K562 (cell line): ENCODE measurements at regions not wholly inside any gene's neighbourhood (a gene's known extent, or its start where the extent isn't known, plus 50 kb on each side); places are given as distances from the start of the nearest gene placed in this dataset.

Experiments used
- ATAC-seq: fragments of 200-7000 bp; cut with Tn5 transposase; 3 replicates; pipeline ENCODE4 v1.9.1; 2020; ENCODE audit warnings: moderate library complexity
- BruUV-seq: library from RNA; stranded (reverse); fragments of 400-500 nt; replicated peaks from 2 replicates; lab custom pipeline; 2021; lab: Mats Ljungman, UMichigan
- CTCF ChIA-PET: fragments of 300-600 bp; formaldehyde crosslinking; extraction: SDS; loops from one replicate; lab custom pipeline; 2021; ENCODE audit warnings: low intra/inter-chr PET ratio; lab: Yijun Ruan, JAX
- POLR2A ChIA-PET: fragments of 300-600, 350-650 bp; sonication (Branson Sonifier 250); formaldehyde crosslinking; extraction: SDS; loops from one replicate; lab custom pipeline; 2021; ENCODE audit warnings: antibody characterized with exemption, inconsistent platforms; lab: Yijun Ruan, JAX
- DNase-seq, 4 experiments: peaks; one replicate each; pipeline versions ENCODE4 v3.0.0 to v3.0.0-alpha.2; 2011 to 2018; ENCODE audit warnings: low spot score in 3 of 4, mixed read lengths in 3 of 4; ENCODE audit errors: extremely low read depth in 1 of 4
- FAIRE-seq: peaks from 2 replicates; lab custom pipeline; 2011; peaks lifted over from hg19 to GRCh38; lab: Jason Lieb, UNC
- H2AFZ ChIP-seq: 2 replicates; pipeline ENCODE4 v1.6.0; 2011; ENCODE audit warnings: low read depth, low read length, control low read depth, inconsistent platforms
- H3K27ac ChIP-seq: fragments of 200-600 bp; 3 replicates; pipeline ENCODE4 v1.8.0; 2011; ENCODE audit warnings: low read depth, mild to moderate bottlenecking, control low read depth, inconsistent platforms, low read length, moderate library complexity, mixed read lengths; ENCODE audit errors: extremely low read depth
- H3K27me3 ChIP-seq, 2 experiments: fragments of 300-600 bp in 1 of 2; 2 replicates in 1 of 2; 3 replicates in 1 of 2; pipeline versions ENCODE4 v1.6.0 to v1.8.0; 2011; ENCODE audit warnings: inconsistent platforms in 2 of 2, low read length in 2 of 2, mild to moderate bottlenecking in 1 of 2, mixed read lengths in 1 of 2, moderate library complexity in 1 of 2; ENCODE audit not compliant: control insufficient read depth in 2 of 2, insufficient read depth in 2 of 2
- H3K36me3 ChIP-seq: fragments of 300-600 bp; 3 replicates; pipeline ENCODE4 v1.8.0; 2011; ENCODE audit warnings: mild to moderate bottlenecking, low read length, inconsistent platforms; ENCODE audit not compliant: control insufficient read depth, insufficient read depth
- H3K4me1 ChIP-seq, 2 experiments: fragments of 200-600 bp in 1 of 2; replicated peaks in 1 of 2; 2 replicates in 1 of 2; 3 replicates in 1 of 2; pipeline versions ENCODE4 v1.5.1 to v1.8.0; 2011; ENCODE audit warnings: inconsistent platforms in 2 of 2, low read length in 2 of 2, mild to moderate bottlenecking in 1 of 2, mixed read lengths in 1 of 2, moderate library complexity in 1 of 2; ENCODE audit not compliant: control insufficient read depth in 2 of 2, insufficient read depth in 2 of 2
- H3K4me2 ChIP-seq: 2 replicates; pipeline ENCODE4 v1.6.1; 2011; ENCODE audit warnings: low read length, control low read depth, inconsistent platforms, mixed read lengths; ENCODE audit not compliant: insufficient read depth
- H3K4me3 ChIP-seq: fragments of 200-600 bp; sonication (generic), shearing (Covaris generic); 2 replicates; pipeline ENCODE4 v1.5.1; 2016; ENCODE audit warnings: control low read depth, inconsistent platforms
- H3K79me2 ChIP-seq: fragments of 200-600 bp; 3 replicates; pipeline ENCODE4 v1.8.0; 2011; ENCODE audit warnings: low read length, inconsistent platforms; ENCODE audit not compliant: control insufficient read depth, insufficient read depth
- H3K9ac ChIP-seq, 2 experiments: 2 replicates each; pipeline versions ENCODE4 v1.6.0 to v1.6.1; 2011; ENCODE audit warnings: low read depth in 2 of 2, low read length in 2 of 2, control low read depth in 1 of 2, inconsistent platforms in 1 of 2, mild to moderate bottlenecking in 1 of 2, mixed read lengths in 1 of 2; ENCODE audit not compliant: insufficient read depth in 1 of 2
- H3K9me1 ChIP-seq: one replicate; pipeline ENCODE4 v1.6.0; 2011; ENCODE audit warnings: inconsistent platforms, mild to moderate bottlenecking, low read length, moderate library complexity; ENCODE audit not compliant: control insufficient read depth, insufficient read depth
- H3K9me3 ChIP-seq: replicated peaks from 2 replicates; pipeline ENCODE4 v1.5.1; 2011; ENCODE audit warnings: low read depth, low read length, inconsistent platforms; ENCODE audit not compliant: control insufficient read depth, insufficient read depth
- H4K20me1 ChIP-seq: replicated peaks from 2 replicates; pipeline ENCODE4 v1.6.1; 2011; ENCODE audit warnings: low read length, inconsistent platforms, mixed read lengths; ENCODE audit not compliant: control insufficient read depth, insufficient read depth
- ADNP ChIP-seq: fragments of 200-800 bp; sonication (Bioruptor generic); IDR thresholded peaks from 2 replicates; pipeline ENCODE4 v1.6.1; 2016; ENCODE audit warnings: missing genetic modification characterization, missing compliant biosample characterization
- ARID1B ChIP-seq: fragments of 450-650 bp; IDR thresholded peaks from 2 replicates; pipeline ENCODE4 v1.6.1; 2016; ENCODE audit warnings: antibody characterized with exemption, mild to moderate bottlenecking, inconsistent platforms
- CHD7 ChIP-seq: fragments of 200-600 bp; sonication (generic); IDR thresholded peaks from one replicate; pipeline ENCODE4 v1.6.1; 2012; ENCODE audit warnings: mild to moderate bottlenecking, low read depth, low read length, inconsistent platforms
- EHMT2 ChIP-seq: fragments of 450-650 bp; IDR thresholded peaks from 2 replicates; pipeline ENCODE4 v1.6.1; 2018; ENCODE audit warnings: antibody characterized with exemption
- ZNF445 ChIP-seq: fragments of 250-450 bp; sonication (Bioruptor Pico); IDR thresholded peaks from 2 replicates; pipeline ENCODE4 v1.4.0; 2020; ENCODE audit warnings: low read depth, mild to moderate bottlenecking, moderate library complexity
- ZNF766 ChIP-seq: fragments of 200-800 bp; sonication (Bioruptor generic); conservative IDR thresholded peaks from 2 replicates; pipeline ENCODE4 v1.6.1; 2016; ENCODE audit warnings: missing genetic modification characterization, missing compliant biosample characterization
- WGBS: fragments of 100-300 bp; shearing (Covaris generic); methylation state at CpG from one replicate; pipeline ENCODE4 v1.1.6; 2016; ENCODE audit warnings: low coverage, mixed read lengths; ENCODE audit not compliant: insufficient coverage; ENCODE audit errors: missing lambda C conversion rate; 5-methylcytosine and 5-hydroxymethylcytosine counted together
- in situ Hi-C: fragments of 300-500 bp; cut with MboI; formaldehyde crosslinking; loops from 4 replicates; pipeline ENCODE4 v1.15.0; 2018; ENCODE audit warnings: inconsistent platforms, mixed read lengths
- intact Hi-C: fragments of 100-400 bp; cut with micrococcal nuclease; formaldehyde crosslinking; loops from 2 replicates; pipeline ENCODE4 v1.14.2; 2022

DNA sequence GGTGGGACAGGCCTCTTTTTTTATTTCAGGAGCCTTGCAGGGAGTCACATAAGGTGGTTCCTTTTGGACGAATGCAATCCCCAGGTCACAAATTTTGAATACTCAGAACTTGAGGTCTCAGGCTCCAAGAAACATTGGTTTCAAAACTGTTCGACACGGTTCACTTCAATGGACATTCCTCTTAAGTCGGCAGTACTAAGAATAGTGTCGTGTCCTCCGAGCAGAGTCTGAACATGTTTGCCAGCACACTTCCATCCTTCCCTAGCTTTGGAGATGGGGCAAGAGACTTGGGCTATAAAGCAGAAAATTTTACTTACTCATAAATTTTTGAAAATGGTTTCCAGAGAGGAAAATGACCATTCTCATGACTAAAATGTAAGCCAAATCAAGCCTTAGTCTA is 265.4 kb downstream of the THBS2 start:
- no peak overlapping the region for H3K27ac ChIP-seq
- intact Hi-C loops (no loop called here), in situ Hi-C loops (loop anchor here (10.0 kb wide), 1 partner anchor 517 kb away; no protein-coding TSS in a partner anchor)
- no peak for ATAC-seq
- no peaks in the 10 kb centered on the region for H3K9me1 ChIP-seq
- H3K9me3 ChIP-seq = no peaks in the 10 kb centered on the region
- FAIRE-seq = no peak
- no peaks in the 10 kb centered on the region for H3K36me3 ChIP-seq
- 0% methylated on average over 6 of the region's 6 CpGs for WGBS
- no peak for DNase-seq
- no peak overlapping the region for H2AFZ ChIP-seq
- H3K4me1 ChIP-seq = no peaks in the 10 kb centered on the region
- H3K27me3 ChIP-seq = no peaks in the 10 kb centered on the region
- no peak overlapping the region for H3K4me3 ChIP-seq
- ChIA-PET CTCF (no interaction called here), POLR2A (no interaction called here)
- H3K79me2 ChIP-seq = no peaks in the 10 kb centered on the region
- BruUV-seq = no TSS peak
- H3K4me2 ChIP-seq = no peak overlapping the region
- TF ChIP-seq ADNP (tag) = no peak
- no peak for TF ChIP-seq ARID1B
- TF ChIP-seq CHD7 = no peak
- no peak for TF ChIP-seq ZNF445 (CRISPR knock-in tag)
- TF ChIP-seq ZNF766 (CRISPR knock-in tag) = no peak
- TF ChIP-seq EHMT2 = no peak
- H4K20me1 ChIP-seq = no peaks in the 10 kb centered on the region
- H3K9ac ChIP-seq = no peak overlapping the region
